IMR-90 (cell line): ENCODE measurements at regions not wholly inside any gene's neighbourhood (a gene's known extent, or its start where the extent isn't known, plus 50 kb on each side); places are given as distances from the start of the nearest gene placed in this dataset.

Experiments
- POLR2A ChIP-seq: IDR thresholded peaks from 2 replicates; pipeline ENCODE4 v1.6.1; 2012; ENCODE audit warnings: mild to moderate bottlenecking, low read depth, low read length
- TF ChIP-seq, protein P1 (sequence below): conservative IDR thresholded peaks from 2 replicates; pipeline ENCODE4 v1.5.1; 2012; ENCODE audit warnings: mild to moderate bottlenecking, low read depth, low read length, improper control_type of control experiment
- TF ChIP-seq, protein P2 (sequence below): fragments of 150-350 bp; IDR thresholded peaks from 2 replicates; pipeline ENCODE4 v1.6.1; 2017; ENCODE audit warnings: mild to moderate bottlenecking, antibody characterized with exemption, low read length, low read depth

DNA sequence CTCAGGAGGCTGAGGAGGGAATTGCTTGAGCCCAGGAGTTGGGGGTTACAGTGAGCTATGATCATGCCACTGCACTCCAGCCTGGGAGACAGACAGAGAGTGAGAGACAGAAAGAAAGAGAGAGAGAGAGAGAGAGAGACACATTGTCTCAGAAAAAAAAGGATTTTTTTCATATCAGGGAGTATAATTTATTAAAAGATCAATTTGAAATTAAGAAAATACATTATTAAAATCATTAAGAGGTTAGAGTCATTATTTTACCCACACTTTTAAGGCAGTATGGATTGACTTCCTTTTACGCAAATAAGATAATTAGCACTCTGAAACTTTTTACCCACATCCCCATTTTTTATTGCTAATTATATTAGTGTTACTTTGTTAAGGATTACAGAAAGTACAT, 804.3 kb downstream of the CDH11 start:
- no peak for TF ChIP-seq POLR2A
- TF ChIP-seq, protein P1, sequence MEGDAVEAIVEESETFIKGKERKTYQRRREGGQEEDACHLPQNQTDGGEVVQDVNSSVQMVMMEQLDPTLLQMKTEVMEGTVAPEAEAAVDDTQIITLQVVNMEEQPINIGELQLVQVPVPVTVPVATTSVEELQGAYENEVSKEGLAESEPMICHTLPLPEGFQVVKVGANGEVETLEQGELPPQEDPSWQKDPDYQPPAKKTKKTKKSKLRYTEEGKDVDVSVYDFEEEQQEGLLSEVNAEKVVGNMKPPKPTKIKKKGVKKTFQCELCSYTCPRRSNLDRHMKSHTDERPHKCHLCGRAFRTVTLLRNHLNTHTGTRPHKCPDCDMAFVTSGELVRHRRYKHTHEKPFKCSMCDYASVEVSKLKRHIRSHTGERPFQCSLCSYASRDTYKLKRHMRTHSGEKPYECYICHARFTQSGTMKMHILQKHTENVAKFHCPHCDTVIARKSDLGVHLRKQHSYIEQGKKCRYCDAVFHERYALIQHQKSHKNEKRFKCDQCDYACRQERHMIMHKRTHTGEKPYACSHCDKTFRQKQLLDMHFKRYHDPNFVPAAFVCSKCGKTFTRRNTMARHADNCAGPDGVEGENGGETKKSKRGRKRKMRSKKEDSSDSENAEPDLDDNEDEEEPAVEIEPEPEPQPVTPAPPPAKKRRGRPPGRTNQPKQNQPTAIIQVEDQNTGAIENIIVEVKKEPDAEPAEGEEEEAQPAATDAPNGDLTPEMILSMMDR = no peak
- TF ChIP-seq, protein P2, sequence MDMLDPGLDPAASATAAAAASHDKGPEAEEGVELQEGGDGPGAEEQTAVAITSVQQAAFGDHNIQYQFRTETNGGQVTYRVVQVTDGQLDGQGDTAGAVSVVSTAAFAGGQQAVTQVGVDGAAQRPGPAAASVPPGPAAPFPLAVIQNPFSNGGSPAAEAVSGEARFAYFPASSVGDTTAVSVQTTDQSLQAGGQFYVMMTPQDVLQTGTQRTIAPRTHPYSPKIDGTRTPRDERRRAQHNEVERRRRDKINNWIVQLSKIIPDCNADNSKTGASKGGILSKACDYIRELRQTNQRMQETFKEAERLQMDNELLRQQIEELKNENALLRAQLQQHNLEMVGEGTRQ = no peak
